ENCODE measurements at regions not wholly inside any gene's neighbourhood (a gene's known extent, or its start where the extent isn't known, plus 50 kb on each side); places are given as distances from the start of the nearest gene placed in this dataset.

- TF ChIP-seq CTCF (IDR thresholded peaks at IDR 0.05; ENCODE audit: low read depth, low read length, missing input control) = no peak
- TF ChIP-seq RAD21 (IDR thresholded peaks at IDR 0.05) = no peak
- TF ChIP-seq TAF1 (conservative IDR thresholded peaks at IDR 0.05) = no peak
- no peak for TF ChIP-seq SP1 (IDR thresholded peaks at IDR 0.05)
Observed at GRCh38 chr10:8543361-8544056, 489.0 kb downstream of the GATA3 start.
